D721Med (cell line): ENCODE measurements at regions not wholly inside any gene's neighbourhood (a gene's known extent, or its start where the extent isn't known, plus 50 kb on each side); places are given as distances from the start of the nearest gene placed in this dataset.

ENCODE experiments used
- DNase-seq: peaks from one replicate; pipeline ENCODE4 v3.0.0; 2011; ENCODE audit warnings: low spot score; ENCODE audit not compliant: insufficient read length
- FAIRE-seq: peaks from 2 replicates; lab custom pipeline; 2011; peaks lifted over from hg19 to GRCh38; lab: Jason Lieb, UNC
- TF ChIP-seq, protein P1 (sequence below): IDR thresholded peaks from 2 replicates; pipeline ENCODE4 v1.5.1; 2012; ENCODE audit warnings: mild to moderate bottlenecking, control low read depth; ENCODE audit not compliant: insufficient read depth; ENCODE audit errors: missing control alignments

- FAIRE-seq (peak; percentile 90), DNase-seq (no peak)
- TF ChIP-seq, protein P1, sequence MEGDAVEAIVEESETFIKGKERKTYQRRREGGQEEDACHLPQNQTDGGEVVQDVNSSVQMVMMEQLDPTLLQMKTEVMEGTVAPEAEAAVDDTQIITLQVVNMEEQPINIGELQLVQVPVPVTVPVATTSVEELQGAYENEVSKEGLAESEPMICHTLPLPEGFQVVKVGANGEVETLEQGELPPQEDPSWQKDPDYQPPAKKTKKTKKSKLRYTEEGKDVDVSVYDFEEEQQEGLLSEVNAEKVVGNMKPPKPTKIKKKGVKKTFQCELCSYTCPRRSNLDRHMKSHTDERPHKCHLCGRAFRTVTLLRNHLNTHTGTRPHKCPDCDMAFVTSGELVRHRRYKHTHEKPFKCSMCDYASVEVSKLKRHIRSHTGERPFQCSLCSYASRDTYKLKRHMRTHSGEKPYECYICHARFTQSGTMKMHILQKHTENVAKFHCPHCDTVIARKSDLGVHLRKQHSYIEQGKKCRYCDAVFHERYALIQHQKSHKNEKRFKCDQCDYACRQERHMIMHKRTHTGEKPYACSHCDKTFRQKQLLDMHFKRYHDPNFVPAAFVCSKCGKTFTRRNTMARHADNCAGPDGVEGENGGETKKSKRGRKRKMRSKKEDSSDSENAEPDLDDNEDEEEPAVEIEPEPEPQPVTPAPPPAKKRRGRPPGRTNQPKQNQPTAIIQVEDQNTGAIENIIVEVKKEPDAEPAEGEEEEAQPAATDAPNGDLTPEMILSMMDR, result no peak
These were observed 98.2 kb downstream of the TAF11L14 start for GRCh38 chr5:17732351-17732923.

DNA sequence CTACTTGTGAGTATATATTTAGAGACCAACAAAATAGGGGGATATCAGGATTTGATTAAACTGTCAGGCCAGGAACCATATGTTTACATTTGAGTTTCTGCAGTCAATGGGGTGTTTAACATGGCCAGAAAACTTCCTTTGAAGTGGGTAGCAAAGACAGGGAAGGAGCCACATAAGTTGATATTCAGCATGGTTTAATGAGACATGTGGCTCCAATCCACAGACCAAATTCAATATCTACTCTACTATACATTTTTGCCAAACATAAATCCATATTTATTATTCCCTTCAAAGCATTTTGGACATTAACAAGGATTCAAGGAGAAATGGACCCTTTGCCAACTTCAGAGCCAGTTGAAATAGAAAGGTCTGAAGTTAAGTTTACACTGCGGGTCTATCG lies 99.8 kb downstream of the TAF11L14 start:
- DNase-seq, result no peak
- FAIRE-seq, result no peak

GRCh38 chr5:17735761-17736160 lies 101.5 kb downstream of the TAF11L14 start:
- FAIRE-seq, result no peak
- no peak for DNase-seq
- TF ChIP-seq, protein P1, result no peak

More for the DNA sequence above, 99.8 kb downstream of the TAF11L14 start:
- TF ChIP-seq, protein P1, result no peak

DNA sequence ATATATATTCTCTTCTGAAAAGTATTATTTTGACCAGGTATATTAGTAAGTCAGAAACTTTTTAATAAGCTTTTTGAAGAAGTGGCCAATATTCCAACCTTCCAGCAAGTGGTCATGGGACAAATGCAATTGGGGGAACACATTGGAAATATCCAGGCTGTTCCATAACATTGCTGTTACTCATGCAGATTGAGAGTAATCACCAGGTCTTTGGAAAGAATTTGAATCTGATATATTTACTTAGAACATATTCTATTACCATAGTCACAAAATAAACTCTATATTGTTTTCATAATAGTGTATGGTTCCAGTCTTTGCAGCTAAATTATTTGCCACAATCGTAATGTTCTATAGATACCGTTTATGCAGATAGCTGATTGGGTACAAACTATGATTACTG lies 102.8 kb downstream of the TAF11L14 start:
- no peak for DNase-seq
- no peak for FAIRE-seq
- TF ChIP-seq, protein P1, result no peak

DNA sequence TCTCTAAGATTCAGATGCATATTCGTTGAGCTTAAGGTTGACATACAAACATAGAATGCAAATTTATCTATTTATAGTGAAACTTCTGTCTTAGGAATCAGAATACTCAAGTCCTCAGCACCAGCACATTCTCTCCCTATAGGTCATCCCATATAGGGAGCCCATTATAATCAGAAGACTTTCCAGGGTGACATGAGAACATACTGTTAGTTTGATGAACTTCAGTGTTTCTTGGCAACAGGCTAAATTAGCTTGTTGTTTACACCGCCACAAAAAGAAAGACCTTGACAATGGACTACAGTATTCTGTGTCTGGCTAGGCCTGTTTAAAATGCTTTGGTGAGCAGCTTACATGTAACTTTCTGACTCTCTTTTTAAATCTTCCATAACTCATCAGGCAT lies 104.2 kb downstream of the TAF11L14 start:
- no peak for DNase-seq
- FAIRE-seq, result no peak
- TF ChIP-seq, protein P1, result no peak

DNA sequence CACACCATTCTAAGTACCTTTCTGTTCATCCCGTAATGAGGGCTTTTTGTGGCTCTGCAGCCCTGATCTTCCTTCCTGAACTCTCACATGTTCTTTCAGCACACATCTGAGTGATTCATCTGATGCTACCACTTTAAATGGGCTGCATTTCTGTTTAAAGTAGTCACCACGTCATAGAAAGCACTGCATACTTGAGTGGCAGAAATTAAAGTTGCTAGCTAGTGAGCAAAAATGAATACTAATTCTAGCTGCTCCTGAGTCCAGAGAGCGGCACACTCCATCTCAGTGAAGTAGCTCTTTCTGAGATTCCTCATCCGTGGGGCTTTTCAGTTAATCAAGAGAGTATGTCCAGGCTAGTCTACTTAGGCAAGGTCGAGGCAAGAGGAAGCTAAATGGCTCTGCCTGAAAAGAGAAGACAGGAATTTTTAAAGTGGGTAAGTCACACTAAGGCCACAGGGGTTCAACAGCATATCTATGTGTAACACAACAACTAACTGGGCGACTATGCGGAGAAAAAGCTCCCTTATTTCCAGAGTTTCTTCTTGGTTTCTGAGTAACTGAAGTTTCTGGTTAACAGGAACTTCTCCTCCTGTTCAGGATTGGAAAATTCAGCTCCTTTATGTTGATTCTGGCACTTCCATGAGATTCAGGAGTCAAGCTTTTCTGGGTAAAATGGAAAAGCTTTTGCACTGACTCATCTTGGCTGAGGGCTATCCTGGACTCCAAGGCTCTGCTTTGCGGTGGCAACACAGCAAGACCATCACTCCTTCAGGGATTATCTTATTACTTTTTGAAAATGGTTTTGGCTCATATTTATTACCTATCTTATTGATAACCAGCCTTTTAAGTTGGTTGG lies 109.5 kb downstream of the TAF11L14 start:
- DNase-seq, result no peak
- TF ChIP-seq, protein P1, result no peak

GRCh38 chr5:17748201-17748600 lies 113.9 kb downstream of the TAF11L14 start:
- DNase-seq, result no peak
- TF ChIP-seq, protein P1, result no peak
- FAIRE-seq, result no peak

More for the DNA sequence above, 109.5 kb downstream of the TAF11L14 start:
- FAIRE-seq, result no peak
